ENCODE measurements at regions not wholly inside any gene's neighbourhood (a gene's known extent, or its start where the extent isn't known, plus 50 kb on each side); places are given as distances from the start of the nearest gene placed in this dataset.

- BruUV-seq (replicated peaks), result no TSS peak
- H3K4me3 ChIP-seq (ENCODE audit: low read depth, low read length, poor library complexity, severe bottlenecking), result no peak overlapping the region
Measured at GRCh38 chr13:30120133-30120822, 187.1 kb downstream of the KATNAL1 start.

GRCh38 chr13:30119476-30119875, 187.9 kb downstream of the KATNAL1 start:
- Histone ChIP-seq H2AFZ (ENCODE audit: low read length) (no peak overlapping the region), H3K9me3 (ENCODE audit: low read length) (no peaks in the 10 kb centered on the region), H3K27ac (ENCODE audit: low read depth, low read length, poor library complexity, severe bottlenecking) (no peak overlapping the region), H3K79me2 (ENCODE audit: insufficient read depth, low read depth, low read length) (no peaks in the 10 kb centered on the region), H3K4me1 (ENCODE audit: insufficient read depth, low read length, poor library complexity, severe bottlenecking) (peaks cover 1% of the 10 kb centered on the region), H3K36me3 (ENCODE audit: insufficient read depth, low read length) (no peaks in the 10 kb centered on the region), H3K9me2 (ENCODE audit: insufficient read depth, low read length) (no peaks in the 10 kb centered on the region), H3K4me3 (ENCODE audit: low read depth, low read length, poor library complexity, severe bottlenecking) (no peak overlapping the region), H4K20me1 (ENCODE audit: insufficient read depth, low read length) (no peaks in the 10 kb centered on the region), H3K4me2 (ENCODE audit: low read length) (no peak overlapping the region)
- BruUV-seq (replicated peaks), result no TSS peak
- CTCF ChIA-PET (ENCODE audit: unreplicated experiment), result no interaction called here
- POLR2A ChIA-PET, result interaction anchor here (0.6 to 1.0 kb wide), 2 partner anchors 10 to 214 kb away, joined by 3 read pairs; no protein-coding TSS in a partner anchor
- TF ChIP-seq EZH2phosphoT487 (IDR thresholded peaks at IDR 0.05; ENCODE audit: borderline replicate concordance, low read depth, low read length) (no peak), CTCF (conservative IDR thresholded peaks at IDR 0.05; ENCODE audit: low read length) (no peak)
- intact Hi-C loops (cut with micrococcal nuclease; ENCODE audit: unreplicated experiment), result loop anchor here (10.0 kb wide), 1 partner anchor 925 kb away; no protein-coding TSS in a partner anchor
- no peak for DNase-seq (ENCODE audit: low spot score)

More at GRCh38 chr13:30120133-30120822, 187.1 kb downstream of the KATNAL1 start:
- H3K4me2 ChIP-seq (ENCODE audit: low read length), result no peak overlapping the region
- no peaks in the 10 kb centered on the region for H3K79me2 ChIP-seq (ENCODE audit: insufficient read depth, low read depth, low read length)
- intact Hi-C loops (cut with micrococcal nuclease; ENCODE audit: unreplicated experiment), result no loop called here
- H3K9me3 ChIP-seq (ENCODE audit: low read length), result no peaks in the 10 kb centered on the region
- ChIA-PET POLR2A (interaction anchor here (1.0 kb wide), 1 partner anchor 11 kb away, joined by 3 read pairs; no protein-coding TSS in a partner anchor), CTCF (ENCODE audit: unreplicated experiment) (interaction anchor here (1.6 kb wide), 1 partner anchor 12 kb away, joined by 3 read pairs; no protein-coding TSS in a partner anchor)
- no peak for DNase-seq (ENCODE audit: low spot score)
- H4K20me1 ChIP-seq (ENCODE audit: insufficient read depth, low read length), result no peaks in the 10 kb centered on the region
- TF ChIP-seq CTCF (conservative IDR thresholded peaks at IDR 0.05; ENCODE audit: low read length) (no peak), EZH2phosphoT487 (IDR thresholded peaks at IDR 0.05; ENCODE audit: borderline replicate concordance, low read depth, low read length) (no peak)
- no peak overlapping the region for H3K27ac ChIP-seq (ENCODE audit: low read depth, low read length, poor library complexity, severe bottlenecking)
- no peaks in the 10 kb centered on the region for H3K9me2 ChIP-seq (ENCODE audit: insufficient read depth, low read length)
- H3K4me1 ChIP-seq (ENCODE audit: insufficient read depth, low read length, poor library complexity, severe bottlenecking), result no peaks in the 10 kb centered on the region
- H3K36me3 ChIP-seq (ENCODE audit: insufficient read depth, low read length), result no peaks in the 10 kb centered on the region
- H2AFZ ChIP-seq (ENCODE audit: low read length), result no peak overlapping the region

DNA sequence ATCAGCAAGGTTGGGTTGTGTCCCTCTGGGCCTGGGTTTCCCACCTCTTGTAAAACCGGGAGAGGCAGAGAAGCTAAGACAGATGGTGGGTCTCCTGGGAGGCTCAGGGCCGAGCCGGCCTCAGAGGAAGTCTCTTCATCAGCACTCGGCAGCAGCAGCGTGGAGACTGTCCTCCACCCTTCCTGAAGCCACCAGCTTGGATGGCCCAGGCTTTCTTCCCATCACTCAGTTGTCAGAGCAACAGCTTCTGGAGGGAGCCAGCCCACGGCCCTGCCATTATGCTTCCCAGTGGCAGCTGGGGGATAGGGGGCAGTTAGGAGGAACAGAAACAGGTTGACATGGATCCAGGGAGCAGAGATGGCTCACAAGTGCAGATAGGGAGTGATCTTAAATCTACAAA, 191.0 kb downstream of the KATNAL1 start:
- no peaks in the 10 kb centered on the region for H4K20me1 ChIP-seq (ENCODE audit: insufficient read depth, low read length)
- TF ChIP-seq EZH2phosphoT487 (IDR thresholded peaks at IDR 0.05; ENCODE audit: borderline replicate concordance, low read depth, low read length) (no peak), CTCF (conservative IDR thresholded peaks at IDR 0.05; ENCODE audit: low read length) (no peak)
- no peaks in the 10 kb centered on the region for H3K9me3 ChIP-seq (ENCODE audit: low read length)
- ChIA-PET CTCF (ENCODE audit: unreplicated experiment) (interaction anchor here (0.9 kb wide), 1 partner anchor 10 kb away, joined by 5 read pairs; no protein-coding TSS in a partner anchor), POLR2A (no interaction called here)
- H2AFZ ChIP-seq (ENCODE audit: low read length), result no peak overlapping the region
- no peak overlapping the region for H3K4me2 ChIP-seq (ENCODE audit: low read length)
- no peaks in the 10 kb centered on the region for H3K9me2 ChIP-seq (ENCODE audit: insufficient read depth, low read length)
- H3K4me1 ChIP-seq (ENCODE audit: insufficient read depth, low read length, poor library complexity, severe bottlenecking), result peaks cover 9% of the 10 kb centered on the region
- no TSS peak for BruUV-seq (replicated peaks)
- intact Hi-C loops (cut with micrococcal nuclease; ENCODE audit: unreplicated experiment), result loop anchor here (10.0 kb wide), 1 partner anchor 928 kb away; no protein-coding TSS in a partner anchor
- H3K79me2 ChIP-seq (ENCODE audit: insufficient read depth, low read depth, low read length), result no peaks in the 10 kb centered on the region
- no peaks in the 10 kb centered on the region for H3K36me3 ChIP-seq (ENCODE audit: insufficient read depth, low read length)
- no peak for DNase-seq (ENCODE audit: low spot score)
- H3K27ac ChIP-seq (ENCODE audit: low read depth, low read length, poor library complexity, severe bottlenecking), result no peak overlapping the region
- H3K4me3 ChIP-seq (ENCODE audit: low read depth, low read length, poor library complexity, severe bottlenecking), result no peak overlapping the region

All from OCI-LY7 (cell line).